ENCODE measurements at regions not wholly inside any gene's neighbourhood (a gene's known extent, or its start where the extent isn't known, plus 50 kb on each side); places are given as distances from the start of the nearest gene placed in this dataset.

DNA sequence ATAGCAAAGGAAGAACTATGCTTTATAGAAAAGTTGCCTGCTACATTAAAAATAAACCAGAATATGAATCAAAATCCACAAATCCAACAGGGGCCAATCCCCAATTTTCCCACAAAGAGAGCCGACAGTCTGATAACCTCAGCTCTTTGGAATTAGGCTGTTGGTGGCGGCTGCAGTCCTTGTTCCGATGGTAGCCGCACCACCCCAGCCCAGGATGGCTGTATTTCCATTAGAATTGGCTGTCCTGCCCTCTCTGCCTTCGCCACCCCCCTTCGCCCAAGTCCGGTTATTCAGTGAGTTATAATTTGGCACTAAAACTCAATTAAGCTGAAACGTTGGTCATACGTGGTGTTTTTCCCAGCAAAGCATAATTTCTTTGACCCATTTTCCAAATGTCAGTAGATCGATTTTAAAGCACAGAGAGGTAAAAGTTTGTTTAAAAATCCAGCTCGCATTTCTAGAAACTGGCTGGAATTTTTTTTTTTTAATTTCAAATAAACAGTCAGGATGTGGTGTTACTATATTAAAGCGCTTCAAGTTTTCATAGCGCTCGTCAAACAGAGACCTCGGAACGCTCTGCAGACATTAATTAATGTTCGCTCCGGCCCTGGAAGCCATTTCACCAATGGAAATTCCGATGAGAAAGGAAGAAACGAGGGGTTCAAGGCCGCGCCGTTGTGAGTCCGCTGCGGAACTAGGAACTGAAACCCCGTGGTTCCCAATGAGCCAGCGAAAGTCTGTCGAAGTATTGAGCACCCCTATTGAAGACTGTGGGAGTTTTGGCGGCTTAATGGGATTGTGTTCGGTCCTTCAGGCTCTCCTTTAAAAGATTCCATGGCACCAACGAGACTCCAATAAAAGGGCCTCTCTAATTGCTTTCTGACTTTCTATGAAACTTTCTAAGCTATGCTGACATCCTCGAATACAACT lies 104.8 kb upstream of the DIO3 start:
- intact Hi-C loops (cut with micrococcal nuclease) = no loop called here
- Histone ChIP-seq H3K4me1 (ENCODE audit: control insufficient read depth in 1 of 2, insufficient read depth in 2 of 2, low read length in 2 of 2) (peaks cover 0 to 7% of the 10 kb centered on the region in 2 experiments; a peak in 2 of 4 replicates), H2AFZ (ENCODE audit: low read depth, low read length, poor library complexity, severe bottlenecking) (no peak overlapping the region), H3K36me3 (ENCODE audit: control insufficient read depth in 1 of 2, insufficient read depth in 2 of 2, low read length in 2 of 2) (no peaks in the 10 kb centered on the region), H4K20me1 (ENCODE audit: insufficient read depth) (no peaks in the 10 kb centered on the region), H3K4me2 (ENCODE audit: low read length) (no peak overlapping the region), H3K4me3 (replicated peaks in 1 of 2; ENCODE audit: low read depth in 1 of 2, low read length in 2 of 2) (no peak overlapping the region), H3K9me3 (ENCODE audit: control insufficient read depth in 1 of 2, insufficient read depth in 1 of 2, low read depth in 1 of 2, low read length in 2 of 2) (no peaks in the 10 kb centered on the region), H3K9me2 (ENCODE audit: insufficient read depth) (no peaks in the 10 kb centered on the region), H3K79me2 (ENCODE audit: insufficient read depth, low read length) (no peaks in the 10 kb centered on the region), H3K27ac (ENCODE audit: low read depth, low read length) (no peak overlapping the region), H3K9ac (ENCODE audit: low read length) (no peak overlapping the region), H3K27me3 (ENCODE audit: insufficient read depth, low read length) (no peaks in the 10 kb centered on the region)
- ChIA-PET RAD21 (ENCODE audit: low non-redundant PET in 1 of 2, low total read pairs in 2 of 2, uncharacterized antibody in 2 of 2, unreplicated experiment in 2 of 2) (no interaction called here), CTCF (no interaction called here), POLR2A (no interaction called here)
- DNase-seq (ENCODE audit: low read depth, low spot score) (no peak), ATAC-seq (no peak)
- BruUV-seq (replicated peaks) = no TSS peak
- TF ChIP-seq, protein P1, sequence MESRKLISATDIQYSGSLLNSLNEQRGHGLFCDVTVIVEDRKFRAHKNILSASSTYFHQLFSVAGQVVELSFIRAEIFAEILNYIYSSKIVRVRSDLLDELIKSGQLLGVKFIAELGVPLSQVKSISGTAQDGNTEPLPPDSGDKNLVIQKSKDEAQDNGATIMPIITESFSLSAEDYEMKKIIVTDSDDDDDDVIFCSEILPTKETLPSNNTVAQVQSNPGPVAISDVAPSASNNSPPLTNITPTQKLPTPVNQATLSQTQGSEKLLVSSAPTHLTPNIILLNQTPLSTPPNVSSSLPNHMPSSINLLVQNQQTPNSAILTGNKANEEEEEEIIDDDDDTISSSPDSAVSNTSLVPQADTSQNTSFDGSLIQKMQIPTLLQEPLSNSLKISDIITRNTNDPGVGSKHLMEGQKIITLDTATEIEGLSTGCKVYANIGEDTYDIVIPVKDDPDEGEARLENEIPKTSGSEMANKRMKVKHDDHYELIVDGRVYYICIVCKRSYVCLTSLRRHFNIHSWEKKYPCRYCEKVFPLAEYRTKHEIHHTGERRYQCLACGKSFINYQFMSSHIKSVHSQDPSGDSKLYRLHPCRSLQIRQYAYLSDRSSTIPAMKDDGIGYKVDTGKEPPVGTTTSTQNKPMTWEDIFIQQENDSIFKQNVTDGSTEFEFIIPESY (IDR thresholded peaks at IDR 0.05; ENCODE audit: extremely low read depth, insufficient replicate concordance, low read length) = no peak
- TF ChIP-seq CEBPB (IDR thresholded peaks at IDR 0.05; ENCODE audit: low read depth) (no peak), SP1 (IDR thresholded peaks at IDR 0.05; ENCODE audit: low read depth) (no peak), CBX3 (IDR thresholded peaks at IDR 0.05; ENCODE audit: low read depth) (no peak), EGR1 (IDR thresholded peaks at IDR 0.05; ENCODE audit: low read depth) (no peak), EZH2 (IDR thresholded peaks at IDR 0.05) (no peak), SIN3A (IDR thresholded peaks at IDR 0.05; ENCODE audit: low read depth) (no peak), FOSL1 (IDR thresholded peaks at IDR 0.05; ENCODE audit: low read depth) (no peak), TCF7L2 (IDR thresholded peaks at IDR 0.05; ENCODE audit: borderline replicate concordance, extremely low read depth, insufficient read depth, insufficient read length) (no peak), POLR2AphosphoS5 (IDR thresholded peaks at IDR 0.05; ENCODE audit: low read depth, low read length) (no peak), EZH2phosphoT487 (IDR thresholded peaks at IDR 0.05; ENCODE audit: borderline replicate concordance) (no peak), ZNF274 (IDR thresholded peaks at IDR 0.05; ENCODE audit: low read depth, low read length) (no peak), JUND (IDR thresholded peaks at IDR 0.05) (no peak), SRF (IDR thresholded peaks at IDR 0.05; ENCODE audit: low read depth) (no peak), ZFX (IDR thresholded peaks at IDR 0.05) (no peak)
- TF ChIP-seq, protein P2, sequence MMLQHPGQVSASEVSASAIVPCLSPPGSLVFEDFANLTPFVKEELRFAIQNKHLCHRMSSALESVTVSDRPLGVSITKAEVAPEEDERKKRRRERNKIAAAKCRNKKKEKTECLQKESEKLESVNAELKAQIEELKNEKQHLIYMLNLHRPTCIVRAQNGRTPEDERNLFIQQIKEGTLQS (IDR thresholded peaks at IDR 0.05) = no peak
- TF ChIP-seq, protein P3, sequence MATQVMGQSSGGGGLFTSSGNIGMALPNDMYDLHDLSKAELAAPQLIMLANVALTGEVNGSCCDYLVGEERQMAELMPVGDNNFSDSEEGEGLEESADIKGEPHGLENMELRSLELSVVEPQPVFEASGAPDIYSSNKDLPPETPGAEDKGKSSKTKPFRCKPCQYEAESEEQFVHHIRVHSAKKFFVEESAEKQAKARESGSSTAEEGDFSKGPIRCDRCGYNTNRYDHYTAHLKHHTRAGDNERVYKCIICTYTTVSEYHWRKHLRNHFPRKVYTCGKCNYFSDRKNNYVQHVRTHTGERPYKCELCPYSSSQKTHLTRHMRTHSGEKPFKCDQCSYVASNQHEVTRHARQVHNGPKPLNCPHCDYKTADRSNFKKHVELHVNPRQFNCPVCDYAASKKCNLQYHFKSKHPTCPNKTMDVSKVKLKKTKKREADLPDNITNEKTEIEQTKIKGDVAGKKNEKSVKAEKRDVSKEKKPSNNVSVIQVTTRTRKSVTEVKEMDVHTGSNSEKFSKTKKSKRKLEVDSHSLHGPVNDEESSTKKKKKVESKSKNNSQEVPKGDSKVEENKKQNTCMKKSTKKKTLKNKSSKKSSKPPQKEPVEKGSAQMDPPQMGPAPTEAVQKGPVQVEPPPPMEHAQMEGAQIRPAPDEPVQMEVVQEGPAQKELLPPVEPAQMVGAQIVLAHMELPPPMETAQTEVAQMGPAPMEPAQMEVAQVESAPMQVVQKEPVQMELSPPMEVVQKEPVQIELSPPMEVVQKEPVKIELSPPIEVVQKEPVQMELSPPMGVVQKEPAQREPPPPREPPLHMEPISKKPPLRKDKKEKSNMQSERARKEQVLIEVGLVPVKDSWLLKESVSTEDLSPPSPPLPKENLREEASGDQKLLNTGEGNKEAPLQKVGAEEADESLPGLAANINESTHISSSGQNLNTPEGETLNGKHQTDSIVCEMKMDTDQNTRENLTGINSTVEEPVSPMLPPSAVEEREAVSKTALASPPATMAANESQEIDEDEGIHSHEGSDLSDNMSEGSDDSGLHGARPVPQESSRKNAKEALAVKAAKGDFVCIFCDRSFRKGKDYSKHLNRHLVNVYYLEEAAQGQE (IDR thresholded peaks at IDR 0.05; ENCODE audit: low read depth) = no peak
- TF ChIP-seq, protein P4, sequence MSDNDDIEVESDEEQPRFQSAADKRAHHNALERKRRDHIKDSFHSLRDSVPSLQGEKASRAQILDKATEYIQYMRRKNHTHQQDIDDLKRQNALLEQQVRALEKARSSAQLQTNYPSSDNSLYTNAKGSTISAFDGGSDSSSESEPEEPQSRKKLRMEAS (IDR thresholded peaks at IDR 0.05) = no peak
- TF ChIP-seq, protein P5, sequence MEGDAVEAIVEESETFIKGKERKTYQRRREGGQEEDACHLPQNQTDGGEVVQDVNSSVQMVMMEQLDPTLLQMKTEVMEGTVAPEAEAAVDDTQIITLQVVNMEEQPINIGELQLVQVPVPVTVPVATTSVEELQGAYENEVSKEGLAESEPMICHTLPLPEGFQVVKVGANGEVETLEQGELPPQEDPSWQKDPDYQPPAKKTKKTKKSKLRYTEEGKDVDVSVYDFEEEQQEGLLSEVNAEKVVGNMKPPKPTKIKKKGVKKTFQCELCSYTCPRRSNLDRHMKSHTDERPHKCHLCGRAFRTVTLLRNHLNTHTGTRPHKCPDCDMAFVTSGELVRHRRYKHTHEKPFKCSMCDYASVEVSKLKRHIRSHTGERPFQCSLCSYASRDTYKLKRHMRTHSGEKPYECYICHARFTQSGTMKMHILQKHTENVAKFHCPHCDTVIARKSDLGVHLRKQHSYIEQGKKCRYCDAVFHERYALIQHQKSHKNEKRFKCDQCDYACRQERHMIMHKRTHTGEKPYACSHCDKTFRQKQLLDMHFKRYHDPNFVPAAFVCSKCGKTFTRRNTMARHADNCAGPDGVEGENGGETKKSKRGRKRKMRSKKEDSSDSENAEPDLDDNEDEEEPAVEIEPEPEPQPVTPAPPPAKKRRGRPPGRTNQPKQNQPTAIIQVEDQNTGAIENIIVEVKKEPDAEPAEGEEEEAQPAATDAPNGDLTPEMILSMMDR (IDR thresholded peaks at IDR 0.05 in 2 of 3, conservative IDR thresholded peaks at IDR 0.05 in 1 of 3; ENCODE audit: borderline replicate concordance in 1 of 3, insufficient read depth in 1 of 3, low read depth in 2 of 3, low read length in 2 of 3) = no peak
